HCT116 (cell line): ENCODE measurements at regions not wholly inside any gene's neighbourhood (a gene's known extent, or its start where the extent isn't known, plus 50 kb on each side); places are given as distances from the start of the nearest gene placed in this dataset.

ENCODE experiments used
- ATAC-seq: fragments of 200-7000 bp; cut with Tn5 transposase; 2 replicates; pipeline ENCODE4 v1.9.1; 2020; ENCODE audit warnings: mild to moderate bottlenecking, moderate library complexity
- BruUV-seq: library from RNA; stranded (reverse); fragments of 400-500 nt; replicated peaks from 2 replicates; lab custom pipeline; 2021; lab: Mats Ljungman, UMichigan
- CTCF ChIA-PET: fragments of 300-600 bp; sonication (Branson Sonifier 250); formaldehyde crosslinking; loops from one replicate; lab custom pipeline; 2021; ENCODE audit warnings: antibody characterized with exemption; lab: Charles Lee
- POLR2A ChIA-PET: fragments of 300-600, 350-600 bp; sonication (Branson Sonifier 250); formaldehyde crosslinking; loops from one replicate; lab custom pipeline; 2021; ENCODE audit warnings: antibody characterized with exemption; lab: Charles Lee
- RAD21 ChIA-PET, 2 experiments: fragments of 300-600 bp; sonication (Branson Sonifier 250); formaldehyde crosslinking; loops; one replicate each; lab custom pipeline; 2023; ENCODE audit warnings: low total read pairs in 2 of 2; ENCODE audit not compliant: uncharacterized antibody in 2 of 2, unreplicated experiment in 2 of 2, low non-redundant PET in 1 of 2; lab: Charles Lee
- DNase-seq: peaks from one replicate; pipeline ENCODE4 v3.0.0-alpha.2; 2010; ENCODE audit warnings: low read depth, low spot score
- H2AFZ ChIP-seq: fragments of 200-600 bp; shearing (Covaris generic), sonication (generic); 2 replicates; pipeline ENCODE4 v1.6.1; 2017; ENCODE audit warnings: low read depth, mixed run types, mixed read lengths, antibody characterized with exemption, low read length; ENCODE audit not compliant: poor library complexity, severe bottlenecking
- H3K27ac ChIP-seq: 2 replicates; pipeline ENCODE4 v1.5.1; 2012; ENCODE audit warnings: low read depth, low read length
- H3K27me3 ChIP-seq: fragments of 200-600 bp; sonication (generic); 2 replicates; pipeline ENCODE4 v1.6.1; 2016; ENCODE audit warnings: mixed run types, low read length, mixed read lengths; ENCODE audit not compliant: insufficient read depth
- H3K36me3 ChIP-seq, 2 experiments: fragments of 200-500 bp in 1 of 2; fragments of 200-600 bp in 1 of 2; sonication (Bioruptor generic) in 1 of 2; sonication (generic) in 1 of 2; 2 replicates each; pipeline versions ENCODE4 v1.5.1 to v1.6.1; 2014 to 2016; ENCODE audit warnings: low read length in 2 of 2, inconsistent platforms in 1 of 2, mixed read lengths in 1 of 2, mixed run types in 1 of 2; ENCODE audit not compliant: insufficient read depth in 2 of 2, control insufficient read depth in 1 of 2
- H3K4me1 ChIP-seq, 2 experiments: fragments of 200-600 bp in 1 of 2; sonication (generic) in 1 of 2; 2 replicates each; pipeline versions ENCODE4 v1.5.1 to v1.6.1; 2012 to 2017; ENCODE audit warnings: low read length in 2 of 2, inconsistent platforms in 1 of 2, mild to moderate bottlenecking in 1 of 2, mixed read lengths in 1 of 2, mixed run types in 1 of 2, moderate library complexity in 1 of 2; ENCODE audit not compliant: insufficient read depth in 2 of 2, control insufficient read depth in 1 of 2
- H3K4me2 ChIP-seq: fragments of 200-600 bp; sonication (generic); 2 replicates; pipeline ENCODE4 v1.6.1; 2017; ENCODE audit warnings: mixed run types, low read length, mixed read lengths
- H3K4me3 ChIP-seq, 2 experiments: fragments of 200-600 bp in 1 of 2; sonication (generic) in 1 of 2; replicated peaks in 1 of 2; 2 replicates each; pipeline ENCODE4 v1.5.1; 2011 to 2016; ENCODE audit warnings: low read length in 2 of 2, control low read depth in 1 of 2, low read depth in 1 of 2, mild to moderate bottlenecking in 1 of 2, mixed read lengths in 1 of 2, mixed run types in 1 of 2
- H3K79me2 ChIP-seq: fragments of 200-600 bp; sonication (generic); 2 replicates; pipeline ENCODE4 v1.6.1; 2017; ENCODE audit warnings: mild to moderate bottlenecking, mixed run types, low read length, moderate library complexity, mixed read lengths; ENCODE audit not compliant: insufficient read depth
- H3K9ac ChIP-seq: fragments of 200-600 bp; sonication (generic); 2 replicates; pipeline ENCODE4 v1.6.1; 2016; ENCODE audit warnings: low read length, mixed read lengths
- H3K9me2 ChIP-seq: fragments of 200-600 bp; sonication (generic), shearing (Covaris generic); 2 replicates; pipeline ENCODE4 v1.6.1; 2017; ENCODE audit warnings: mixed run types, mild to moderate bottlenecking, moderate library complexity; ENCODE audit not compliant: insufficient read depth
- H3K9me3 ChIP-seq, 2 experiments: fragments of 200-500 bp in 1 of 2; fragments of 200-600 bp in 1 of 2; sonication (Bioruptor generic) in 1 of 2; sonication (generic) in 1 of 2; 2 replicates each; pipeline ENCODE4 v1.6.1; 2014 to 2017; ENCODE audit warnings: low read length in 2 of 2, mixed read lengths in 2 of 2, inconsistent platforms in 1 of 2, low read depth in 1 of 2, mild to moderate bottlenecking in 1 of 2, mixed run types in 1 of 2, moderate library complexity in 1 of 2; ENCODE audit not compliant: control insufficient read depth in 1 of 2, insufficient read depth in 1 of 2
- H4K20me1 ChIP-seq: fragments of 200-600 bp; sonication (generic), shearing (Covaris generic); 2 replicates; pipeline ENCODE4 v1.6.1; 2017; ENCODE audit warnings: mixed run types, mild to moderate bottlenecking, moderate library complexity; ENCODE audit not compliant: insufficient read depth
- ATF3 ChIP-seq: IDR thresholded peaks from 2 replicates; pipeline ENCODE4 v1.6.1; 2012
- CBX3 ChIP-seq: IDR thresholded peaks from 2 replicates; pipeline ENCODE4 v1.6.1; 2012; ENCODE audit warnings: low read depth
- CEBPB ChIP-seq: IDR thresholded peaks from 2 replicates; pipeline ENCODE4 v1.6.1; 2012; ENCODE audit warnings: low read depth
- ELF1 ChIP-seq: IDR thresholded peaks from 2 replicates; pipeline ENCODE4 v1.6.1; 2012; ENCODE audit warnings: low read depth, borderline replicate concordance
- FOSL1 ChIP-seq: IDR thresholded peaks from 2 replicates; pipeline ENCODE4 v1.6.1; 2012; ENCODE audit warnings: low read depth
- SP1 ChIP-seq: IDR thresholded peaks from 2 replicates; pipeline ENCODE4 v1.6.1; 2012; ENCODE audit warnings: low read depth
- SRF ChIP-seq: IDR thresholded peaks from 2 replicates; pipeline ENCODE4 v1.6.1; 2012; ENCODE audit warnings: low read depth
- TCF7L2 ChIP-seq: IDR thresholded peaks from 2 replicates; pipeline ENCODE4 v1.7.0; 2011; ENCODE audit warnings: borderline replicate concordance, inconsistent platforms; ENCODE audit not compliant: insufficient read depth, insufficient read length; ENCODE audit errors: extremely low read depth
- YY1 ChIP-seq: IDR thresholded peaks from 2 replicates; pipeline ENCODE4 v1.6.1; 2011; ENCODE audit warnings: low read length, low read depth, moderate library complexity, mild to moderate bottlenecking; ENCODE audit not compliant: insufficient replicate concordance; ENCODE audit errors: extremely low read depth
- ZNF274 ChIP-seq: fragments of 200-500 bp; sonication (Bioruptor generic); IDR thresholded peaks from 2 replicates; pipeline ENCODE4 v1.6.1; 2014; ENCODE audit warnings: mild to moderate bottlenecking, low read depth, low read length, inconsistent platforms
- intact Hi-C: fragments of 100-400 bp; cut with micrococcal nuclease; formaldehyde crosslinking; loops from 2 replicates; pipeline ENCODE4 v1.10.0; 2022
- TF ChIP-seq, protein P1 (sequence below): IDR thresholded peaks from 2 replicates; pipeline ENCODE4 v1.6.1; 2012; ENCODE audit warnings: low read depth
- TF ChIP-seq, protein P2 (sequence below): IDR thresholded peaks from 2 replicates; pipeline ENCODE4 v1.6.1; 2012
- TF ChIP-seq, protein P3 (sequence below): IDR thresholded peaks from 2 replicates; pipeline ENCODE4 v1.6.1; 2011; ENCODE audit warnings: mild to moderate bottlenecking, low read length, moderate library complexity; ENCODE audit not compliant: insufficient replicate concordance; ENCODE audit errors: extremely low read depth
- TF ChIP-seq, protein P4 (sequence below), 3 experiments: fragments of 200-600 bp in 1 of 3; sonication (generic) in 1 of 3; IDR thresholded peaks in 2 of 3; conservative IDR thresholded peaks in 1 of 3; 2 replicates each; pipeline ENCODE4 v1.5.1; 2012 to 2017; ENCODE audit warnings: low read depth in 2 of 3, low read length in 2 of 3, antibody characterized with exemption in 1 of 3, borderline replicate concordance in 1 of 3, control low read depth in 1 of 3, mild to moderate bottlenecking in 1 of 3, mixed read lengths in 1 of 3, mixed run types in 1 of 3, moderate library complexity in 1 of 3; ENCODE audit not compliant: insufficient read depth in 1 of 3

- Histone ChIP-seq H3K4me2 (no peak overlapping the region), H3K36me3 (no peaks in the 10 kb centered on the region), H3K4me3 (no peak overlapping the region), H3K27ac (no peak overlapping the region), H3K9ac (no peak overlapping the region), H3K4me1 (no peaks in the 10 kb centered on the region), H4K20me1 (no peaks in the 10 kb centered on the region), H3K9me2 (no peaks in the 10 kb centered on the region), H3K9me3 (no peaks in the 10 kb centered on the region), H3K79me2 (no peaks in the 10 kb centered on the region), H3K27me3 (peaks cover 26% of the 10 kb centered on the region), H2AFZ (no peak overlapping the region)
- TF ChIP-seq, protein P1, sequence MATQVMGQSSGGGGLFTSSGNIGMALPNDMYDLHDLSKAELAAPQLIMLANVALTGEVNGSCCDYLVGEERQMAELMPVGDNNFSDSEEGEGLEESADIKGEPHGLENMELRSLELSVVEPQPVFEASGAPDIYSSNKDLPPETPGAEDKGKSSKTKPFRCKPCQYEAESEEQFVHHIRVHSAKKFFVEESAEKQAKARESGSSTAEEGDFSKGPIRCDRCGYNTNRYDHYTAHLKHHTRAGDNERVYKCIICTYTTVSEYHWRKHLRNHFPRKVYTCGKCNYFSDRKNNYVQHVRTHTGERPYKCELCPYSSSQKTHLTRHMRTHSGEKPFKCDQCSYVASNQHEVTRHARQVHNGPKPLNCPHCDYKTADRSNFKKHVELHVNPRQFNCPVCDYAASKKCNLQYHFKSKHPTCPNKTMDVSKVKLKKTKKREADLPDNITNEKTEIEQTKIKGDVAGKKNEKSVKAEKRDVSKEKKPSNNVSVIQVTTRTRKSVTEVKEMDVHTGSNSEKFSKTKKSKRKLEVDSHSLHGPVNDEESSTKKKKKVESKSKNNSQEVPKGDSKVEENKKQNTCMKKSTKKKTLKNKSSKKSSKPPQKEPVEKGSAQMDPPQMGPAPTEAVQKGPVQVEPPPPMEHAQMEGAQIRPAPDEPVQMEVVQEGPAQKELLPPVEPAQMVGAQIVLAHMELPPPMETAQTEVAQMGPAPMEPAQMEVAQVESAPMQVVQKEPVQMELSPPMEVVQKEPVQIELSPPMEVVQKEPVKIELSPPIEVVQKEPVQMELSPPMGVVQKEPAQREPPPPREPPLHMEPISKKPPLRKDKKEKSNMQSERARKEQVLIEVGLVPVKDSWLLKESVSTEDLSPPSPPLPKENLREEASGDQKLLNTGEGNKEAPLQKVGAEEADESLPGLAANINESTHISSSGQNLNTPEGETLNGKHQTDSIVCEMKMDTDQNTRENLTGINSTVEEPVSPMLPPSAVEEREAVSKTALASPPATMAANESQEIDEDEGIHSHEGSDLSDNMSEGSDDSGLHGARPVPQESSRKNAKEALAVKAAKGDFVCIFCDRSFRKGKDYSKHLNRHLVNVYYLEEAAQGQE: no peak
- TF ChIP-seq, protein P2, sequence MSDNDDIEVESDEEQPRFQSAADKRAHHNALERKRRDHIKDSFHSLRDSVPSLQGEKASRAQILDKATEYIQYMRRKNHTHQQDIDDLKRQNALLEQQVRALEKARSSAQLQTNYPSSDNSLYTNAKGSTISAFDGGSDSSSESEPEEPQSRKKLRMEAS: no peak
- no peak for TF ChIP-seq FOSL1
- no peak for TF ChIP-seq YY1
- TF ChIP-seq ATF3: no peak
- TF ChIP-seq CEBPB: no peak
- TF ChIP-seq, protein P3, sequence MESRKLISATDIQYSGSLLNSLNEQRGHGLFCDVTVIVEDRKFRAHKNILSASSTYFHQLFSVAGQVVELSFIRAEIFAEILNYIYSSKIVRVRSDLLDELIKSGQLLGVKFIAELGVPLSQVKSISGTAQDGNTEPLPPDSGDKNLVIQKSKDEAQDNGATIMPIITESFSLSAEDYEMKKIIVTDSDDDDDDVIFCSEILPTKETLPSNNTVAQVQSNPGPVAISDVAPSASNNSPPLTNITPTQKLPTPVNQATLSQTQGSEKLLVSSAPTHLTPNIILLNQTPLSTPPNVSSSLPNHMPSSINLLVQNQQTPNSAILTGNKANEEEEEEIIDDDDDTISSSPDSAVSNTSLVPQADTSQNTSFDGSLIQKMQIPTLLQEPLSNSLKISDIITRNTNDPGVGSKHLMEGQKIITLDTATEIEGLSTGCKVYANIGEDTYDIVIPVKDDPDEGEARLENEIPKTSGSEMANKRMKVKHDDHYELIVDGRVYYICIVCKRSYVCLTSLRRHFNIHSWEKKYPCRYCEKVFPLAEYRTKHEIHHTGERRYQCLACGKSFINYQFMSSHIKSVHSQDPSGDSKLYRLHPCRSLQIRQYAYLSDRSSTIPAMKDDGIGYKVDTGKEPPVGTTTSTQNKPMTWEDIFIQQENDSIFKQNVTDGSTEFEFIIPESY: no peak
- no peak for TF ChIP-seq ELF1
- TF ChIP-seq, protein P4, sequence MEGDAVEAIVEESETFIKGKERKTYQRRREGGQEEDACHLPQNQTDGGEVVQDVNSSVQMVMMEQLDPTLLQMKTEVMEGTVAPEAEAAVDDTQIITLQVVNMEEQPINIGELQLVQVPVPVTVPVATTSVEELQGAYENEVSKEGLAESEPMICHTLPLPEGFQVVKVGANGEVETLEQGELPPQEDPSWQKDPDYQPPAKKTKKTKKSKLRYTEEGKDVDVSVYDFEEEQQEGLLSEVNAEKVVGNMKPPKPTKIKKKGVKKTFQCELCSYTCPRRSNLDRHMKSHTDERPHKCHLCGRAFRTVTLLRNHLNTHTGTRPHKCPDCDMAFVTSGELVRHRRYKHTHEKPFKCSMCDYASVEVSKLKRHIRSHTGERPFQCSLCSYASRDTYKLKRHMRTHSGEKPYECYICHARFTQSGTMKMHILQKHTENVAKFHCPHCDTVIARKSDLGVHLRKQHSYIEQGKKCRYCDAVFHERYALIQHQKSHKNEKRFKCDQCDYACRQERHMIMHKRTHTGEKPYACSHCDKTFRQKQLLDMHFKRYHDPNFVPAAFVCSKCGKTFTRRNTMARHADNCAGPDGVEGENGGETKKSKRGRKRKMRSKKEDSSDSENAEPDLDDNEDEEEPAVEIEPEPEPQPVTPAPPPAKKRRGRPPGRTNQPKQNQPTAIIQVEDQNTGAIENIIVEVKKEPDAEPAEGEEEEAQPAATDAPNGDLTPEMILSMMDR (IDR thresholded peaks at IDR 0.05 in 2 of 3, conservative IDR thresholded peaks at IDR 0.05 in 1 of 3; ENCODE audit: borderline replicate concordance in 1 of 3, insufficient read depth in 1 of 3, low read depth in 2 of 3, low read length in 2 of 3): no peak
- no peak for TF ChIP-seq CBX3
- TF ChIP-seq SP1: no peak
- no peak for TF ChIP-seq SRF
- no peak for TF ChIP-seq TCF7L2
- no peak for TF ChIP-seq ZNF274
- ChIA-PET POLR2A (no interaction called here), RAD21 (no interaction called here), CTCF (no interaction called here)
- no TSS peak for BruUV-seq
- ATAC-seq: no peak
- intact Hi-C loops: no loop called here
- DNase-seq: no peak
Measured at GRCh38 chr3:33932010-33932764, 133.8 kb downstream of the PDCD6IP start.
